HG03095 (cell line): ENCODE measurements at regions not wholly inside any gene's neighbourhood (a gene's known extent, or its start where the extent isn't known, plus 50 kb on each side); places are given as distances from the start of the nearest gene placed in this dataset.
"Not testable (repeated sequence)": the region's sequence is repeated elsewhere in the genome, so short reads cannot be mapped to it uniquely, and the experiment has no call there.

Source experiments
- ATAC-seq: cut with Tn5 transposase; IDR thresholded peaks from one replicate; pipeline ENCODE4 v1.9.1; 2021; ENCODE audit warnings: moderate library complexity; ENCODE audit not compliant: unreplicated experiment

DNA sequence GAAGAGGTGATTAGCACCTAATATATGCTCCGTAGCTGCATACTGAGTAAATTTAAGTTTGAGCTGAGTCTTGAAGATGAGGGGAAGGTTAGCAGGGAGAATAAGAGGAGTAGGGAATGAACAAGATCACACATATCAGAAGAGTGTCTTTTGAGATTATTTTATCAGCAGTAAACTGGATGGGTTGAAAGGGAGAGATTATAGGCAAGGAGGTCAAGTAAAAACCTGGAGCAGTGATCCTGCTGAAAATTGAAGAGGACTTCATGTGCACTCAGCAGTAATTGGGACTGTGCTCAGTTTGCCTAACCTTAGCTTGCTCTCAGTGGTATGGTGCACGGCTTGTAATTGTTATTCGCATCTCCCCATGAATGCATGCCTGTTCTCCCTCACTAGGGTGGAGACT, 79.5 kb upstream of the PICALM start:
- no peak for ATAC-seq

DNA sequence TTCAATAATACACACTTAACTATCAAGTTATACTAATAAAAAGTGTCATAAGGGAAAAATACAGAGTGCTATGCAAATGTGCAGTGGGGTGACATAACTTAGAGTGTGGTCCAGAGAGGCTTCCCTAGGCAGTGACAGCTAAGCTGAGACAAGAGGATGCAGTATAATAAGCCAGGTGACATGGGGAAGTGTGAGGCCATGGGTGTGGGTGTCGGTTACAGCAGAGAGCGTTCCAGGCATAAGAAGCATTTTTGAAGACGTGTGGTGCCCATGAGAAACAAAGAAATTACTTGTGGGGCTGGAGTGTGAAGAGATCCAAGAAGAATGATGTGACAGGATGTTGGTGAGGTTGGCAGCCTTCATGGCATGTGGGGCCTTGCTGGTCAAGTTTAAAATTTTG, 78.1 kb upstream of the PICALM start:
- no peak for ATAC-seq

DNA sequence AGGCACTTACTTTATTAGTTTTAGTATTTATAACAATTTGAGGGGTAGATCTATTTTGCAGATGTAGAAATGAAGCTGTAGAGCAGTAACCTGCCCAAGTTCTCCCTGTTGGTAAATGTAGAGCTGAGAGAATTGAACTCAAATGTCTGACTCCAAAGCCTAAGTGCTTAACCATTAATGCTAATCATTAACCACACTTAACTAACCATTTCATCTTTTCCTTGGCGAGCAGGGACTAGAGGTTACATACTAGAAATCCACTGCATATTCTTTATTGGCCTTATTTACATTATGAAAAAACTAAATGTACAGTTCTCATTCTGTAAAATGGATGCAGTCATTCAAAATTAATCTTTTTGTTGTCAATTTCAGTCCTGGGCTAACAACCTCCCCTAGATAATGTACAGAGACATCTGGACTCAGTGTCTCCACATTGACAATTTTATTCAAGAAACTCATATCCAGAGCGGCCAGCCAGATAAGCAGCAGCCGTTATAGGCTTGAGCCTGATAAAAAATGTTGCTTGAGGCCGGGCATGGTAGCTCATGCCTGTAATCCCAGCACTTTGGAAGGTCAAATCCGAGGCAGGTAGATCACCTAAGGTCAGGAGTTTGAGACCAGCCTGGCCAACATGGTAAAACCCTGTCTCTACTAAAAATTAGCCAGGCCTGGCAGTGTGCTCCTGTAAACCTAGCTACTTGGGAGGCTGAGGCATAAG, 76.7 kb upstream of the PICALM start:
- ATAC-seq, result no peak

DNA sequence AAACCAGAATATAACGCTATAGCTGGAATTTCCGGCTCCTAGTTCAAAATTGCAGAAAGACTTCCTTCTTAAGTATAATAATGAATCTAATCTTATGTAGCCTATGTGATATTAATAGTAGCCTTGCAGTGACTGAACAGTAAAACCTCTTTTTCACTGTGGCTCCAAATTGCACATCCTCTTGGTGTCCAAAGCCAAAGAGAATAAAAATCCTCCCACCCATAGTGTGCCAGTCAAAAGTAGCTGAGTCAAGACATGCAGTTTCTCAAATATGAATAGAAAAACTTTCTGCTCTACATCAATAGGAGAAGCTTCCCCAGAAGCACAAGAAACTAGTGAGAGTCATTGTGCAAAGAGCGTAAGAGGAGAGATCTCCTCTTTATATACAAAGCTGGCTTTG, 76.0 kb upstream of the PICALM start:
- ATAC-seq, result no peak

DNA sequence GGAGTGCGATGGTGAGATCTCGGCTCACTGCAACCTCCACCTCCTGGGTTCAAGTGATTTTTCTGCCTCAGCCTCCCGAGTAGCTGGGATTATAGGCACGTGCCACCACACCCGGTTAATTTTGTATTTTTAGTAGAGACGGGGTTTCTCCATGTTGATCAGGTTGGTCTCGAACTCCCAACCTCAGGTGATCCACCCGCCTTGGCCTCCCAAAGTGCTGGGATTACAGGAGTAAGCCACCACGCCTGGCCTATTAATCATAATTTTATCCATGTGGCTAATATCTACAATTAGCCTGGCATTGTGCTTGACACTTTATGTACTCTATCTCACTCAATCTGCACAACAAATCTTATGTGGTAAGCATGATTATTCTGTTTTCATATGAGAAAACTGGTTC, 75.2 kb upstream of the PICALM start:
- ATAC-seq, result not testable (repeated sequence)

DNA sequence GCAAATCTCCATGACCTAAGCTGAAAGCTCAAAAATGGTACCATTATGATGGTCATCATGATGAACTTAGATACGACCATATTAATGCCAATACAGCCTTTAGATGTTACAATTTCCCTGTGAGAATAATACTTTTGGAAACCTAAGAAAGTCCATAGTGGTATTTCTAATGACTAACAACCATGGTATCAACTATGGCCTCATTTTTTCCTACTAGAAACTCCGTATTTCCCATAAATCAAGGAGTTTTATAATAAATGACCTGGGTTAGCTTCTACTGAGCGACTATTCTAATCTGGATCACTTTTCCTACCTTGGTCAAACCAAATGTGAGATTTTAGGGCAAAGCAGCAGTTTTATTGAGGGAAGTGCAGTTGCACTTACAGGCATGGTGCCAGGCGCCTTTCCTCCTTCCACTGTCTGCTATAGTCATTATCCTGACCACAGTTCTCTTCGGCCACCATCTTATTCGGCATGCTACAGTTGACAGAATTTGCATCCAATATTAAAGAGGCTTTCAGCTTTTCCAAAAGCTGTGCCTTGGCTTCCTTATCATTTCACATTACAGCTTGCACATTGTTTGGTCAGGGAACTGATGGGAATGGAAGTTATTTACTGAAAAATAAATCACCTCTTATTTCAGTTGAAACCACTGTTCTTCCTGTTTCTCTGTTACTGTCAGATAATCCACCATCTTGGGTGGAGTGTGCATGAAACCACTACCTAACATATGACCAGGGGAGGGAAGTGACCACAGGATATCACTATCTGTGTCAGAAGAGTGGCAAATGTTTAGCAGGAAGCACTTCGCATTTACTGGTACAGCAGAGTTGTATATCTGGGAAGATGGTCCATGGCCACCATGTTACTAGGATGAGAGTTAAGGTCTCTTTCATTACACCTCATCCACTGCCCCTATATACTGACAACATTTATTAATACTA, 74.5 kb upstream of the PICALM start:
- no peak for ATAC-seq

DNA sequence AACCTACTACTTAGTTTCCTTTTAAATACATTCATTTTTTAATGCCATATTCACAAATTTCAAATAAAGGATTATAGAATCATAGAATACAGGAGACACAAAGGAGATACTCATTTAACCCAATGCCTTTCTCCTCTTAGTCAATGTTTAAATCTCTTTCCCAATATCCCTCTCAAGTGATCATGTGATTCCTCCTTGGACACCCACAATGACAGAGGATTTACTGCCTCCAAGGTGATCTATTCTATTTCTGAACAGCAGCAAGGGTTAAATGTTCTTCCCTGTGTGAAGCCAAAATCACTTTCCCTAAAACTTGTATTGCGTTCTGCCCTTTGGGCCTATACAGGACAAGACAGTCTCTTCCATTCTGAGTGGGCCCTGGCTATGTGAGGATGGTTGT, 73.3 kb upstream of the PICALM start:
- no peak for ATAC-seq

DNA sequence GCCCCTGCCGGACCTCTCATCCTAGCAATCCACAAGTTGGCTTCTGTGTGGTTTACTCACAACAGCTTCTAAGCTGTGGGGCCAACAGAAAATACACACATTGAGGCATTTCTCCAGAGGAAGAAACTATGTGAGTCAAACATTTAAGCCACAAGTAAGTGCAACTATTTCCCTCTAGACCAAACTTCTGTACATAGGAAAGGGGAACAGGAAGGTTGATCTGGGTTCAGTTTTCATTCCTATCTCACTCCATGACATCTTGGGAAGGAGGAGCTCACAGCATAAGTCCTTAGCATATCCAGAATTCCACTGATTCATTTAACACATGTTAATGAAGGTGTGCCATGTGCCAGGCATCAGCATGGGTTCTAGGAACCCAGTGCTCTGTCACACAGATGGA, 72.8 kb upstream of the PICALM start:
- ATAC-seq, result no peak

DNA sequence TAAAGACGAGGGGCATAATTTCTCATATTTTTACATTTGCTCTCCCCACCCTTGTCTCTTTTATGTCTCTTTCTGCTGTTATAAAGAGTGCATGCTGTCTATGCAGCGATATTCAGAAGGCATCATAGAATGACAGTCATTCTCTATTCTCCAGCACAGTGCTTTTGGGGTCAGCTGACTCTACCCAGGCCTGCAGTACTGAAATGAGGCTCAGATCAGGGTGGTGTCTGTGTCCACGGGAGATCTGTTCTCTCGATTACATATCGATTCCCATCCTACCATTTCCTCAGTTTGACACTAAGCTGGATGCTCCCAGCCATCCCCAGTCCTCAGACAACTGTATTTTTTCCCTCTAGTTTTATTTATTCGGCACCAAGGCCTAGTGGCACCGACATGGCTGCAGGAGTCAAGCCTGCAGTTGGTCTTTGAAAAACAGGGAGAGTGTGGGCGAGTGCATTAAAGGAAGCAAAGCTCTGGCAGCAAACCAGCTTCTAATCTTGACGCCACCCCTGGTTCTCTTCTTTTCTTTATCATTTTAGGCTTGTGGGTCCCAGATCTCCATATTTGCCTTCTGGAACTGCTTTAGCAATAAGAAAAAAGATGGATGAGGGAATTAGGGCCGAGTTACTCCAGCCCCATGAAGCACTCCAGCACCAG, 71.6 kb upstream of the PICALM start:
- ATAC-seq, result no peak

DNA sequence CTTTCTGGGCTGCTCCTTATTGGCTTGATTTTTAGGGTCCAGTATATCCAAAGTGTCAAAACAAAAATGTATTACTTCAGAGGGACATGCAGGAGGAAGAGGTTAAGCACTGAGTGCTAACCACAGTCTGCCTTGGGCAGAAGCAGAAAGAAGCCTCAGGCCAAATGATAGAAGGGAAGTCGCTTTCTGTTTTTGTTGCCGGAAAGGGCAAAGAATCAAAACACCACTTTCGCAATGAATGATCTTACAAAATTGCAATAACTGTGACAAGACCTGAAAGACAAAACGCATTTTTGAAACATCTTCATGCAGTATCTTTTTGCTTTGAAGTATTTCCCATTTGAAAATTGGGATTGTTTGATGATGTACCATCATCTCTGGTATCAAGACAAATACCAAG, 70.1 kb upstream of the PICALM start:
- peak; percentile 81 for ATAC-seq

DNA sequence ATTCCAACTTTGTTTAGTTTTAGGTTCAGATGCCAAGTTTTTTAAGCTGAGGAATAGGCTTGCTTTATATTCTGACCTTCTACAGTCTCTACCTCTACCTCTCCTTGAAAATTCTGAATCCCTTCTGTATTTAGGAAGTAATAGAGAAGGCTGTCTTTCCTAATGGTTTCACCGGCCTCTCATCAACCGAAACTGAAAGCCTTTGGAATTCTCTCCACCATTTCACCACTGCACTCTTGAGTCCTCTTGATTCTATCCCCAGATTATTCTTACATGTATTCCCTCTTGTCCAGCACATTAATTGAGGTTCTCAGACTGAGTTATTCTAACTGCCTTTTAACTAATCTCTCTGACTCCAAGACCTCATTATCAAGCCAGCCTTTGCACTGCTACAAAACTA, 67.7 kb upstream of the PICALM start:
- ATAC-seq, result no peak

DNA sequence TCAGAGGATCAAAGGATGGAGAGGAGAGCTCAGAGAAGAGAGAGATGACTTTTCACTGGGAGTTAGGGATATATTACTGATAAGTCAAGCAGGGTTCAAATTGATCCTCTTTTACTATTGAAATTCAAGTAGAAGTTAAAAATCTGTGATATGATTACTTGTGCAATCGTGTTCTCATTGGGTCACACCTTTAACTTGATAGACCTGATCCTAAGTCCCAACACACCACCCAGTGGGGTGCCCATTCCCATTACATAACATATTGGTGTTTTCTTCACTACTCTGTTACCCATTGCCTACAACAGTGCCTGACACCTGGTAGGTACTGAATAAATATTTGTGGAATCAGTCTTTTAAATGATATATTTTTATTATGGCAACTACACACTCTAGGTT, 66.4 kb upstream of the PICALM start:
- ATAC-seq, result no peak

DNA sequence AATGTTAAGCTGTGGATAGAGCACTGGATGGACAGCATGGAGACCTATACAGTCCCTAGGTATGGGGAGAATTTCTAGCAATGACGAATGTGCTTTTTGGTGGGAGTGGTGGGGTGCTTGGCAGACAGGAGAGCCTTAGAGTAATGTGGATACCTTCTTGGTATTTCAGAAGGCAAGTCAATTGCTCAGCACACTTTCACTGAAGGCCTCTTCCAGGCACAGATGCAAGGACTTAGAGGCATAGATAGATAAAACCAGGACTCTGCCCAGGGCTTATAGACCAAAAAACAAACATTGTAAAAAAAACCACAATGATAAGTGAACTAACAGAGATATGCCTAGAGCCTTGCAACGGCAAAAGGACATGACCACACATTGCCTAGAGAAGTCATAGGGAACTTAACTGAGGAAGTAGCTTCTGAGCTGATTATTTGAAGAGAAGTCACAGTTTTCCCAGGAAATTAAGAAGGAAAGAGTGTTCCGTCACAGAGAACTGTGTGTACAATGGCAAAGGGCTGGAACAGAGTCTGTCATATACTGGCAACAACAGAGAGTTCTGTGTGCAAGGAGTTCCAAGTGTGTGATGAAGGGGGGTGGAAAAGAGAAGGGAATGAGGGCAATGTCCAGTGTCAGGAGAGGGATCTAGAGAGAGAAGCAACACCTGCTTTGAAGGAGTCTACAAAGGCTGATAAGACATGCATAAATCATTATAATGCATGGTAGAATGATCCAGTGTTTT, 65.9 kb upstream of the PICALM start:
- ATAC-seq, result no peak

DNA sequence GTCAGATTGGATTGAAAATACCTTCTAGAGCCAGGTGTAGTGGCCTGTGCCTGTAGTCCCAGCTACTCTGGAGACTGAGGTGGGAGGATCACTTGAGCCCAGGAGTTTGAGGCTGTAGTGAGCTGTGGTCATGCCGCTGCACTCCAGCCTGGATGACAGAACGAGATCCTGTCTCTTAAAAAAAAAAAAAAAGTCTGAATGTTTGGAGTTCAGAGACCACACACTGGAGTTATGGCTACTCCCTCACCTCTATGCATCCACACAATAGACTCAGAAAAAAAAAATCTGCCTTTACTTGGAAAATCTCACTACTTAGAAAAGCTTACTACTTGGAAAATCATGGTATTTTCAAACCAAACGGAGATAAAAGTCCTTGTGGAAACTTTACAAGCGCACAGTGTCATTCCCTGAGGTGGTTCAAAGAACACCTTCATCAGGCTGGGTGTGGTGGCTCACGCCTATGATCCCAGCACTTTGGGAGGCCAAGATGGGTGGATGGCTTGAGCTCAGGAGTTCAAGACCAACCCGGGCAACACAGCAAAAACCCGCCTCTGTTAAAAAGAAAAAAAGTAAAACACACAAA, 63.9 kb upstream of the PICALM start:
- ATAC-seq, result no peak

DNA sequence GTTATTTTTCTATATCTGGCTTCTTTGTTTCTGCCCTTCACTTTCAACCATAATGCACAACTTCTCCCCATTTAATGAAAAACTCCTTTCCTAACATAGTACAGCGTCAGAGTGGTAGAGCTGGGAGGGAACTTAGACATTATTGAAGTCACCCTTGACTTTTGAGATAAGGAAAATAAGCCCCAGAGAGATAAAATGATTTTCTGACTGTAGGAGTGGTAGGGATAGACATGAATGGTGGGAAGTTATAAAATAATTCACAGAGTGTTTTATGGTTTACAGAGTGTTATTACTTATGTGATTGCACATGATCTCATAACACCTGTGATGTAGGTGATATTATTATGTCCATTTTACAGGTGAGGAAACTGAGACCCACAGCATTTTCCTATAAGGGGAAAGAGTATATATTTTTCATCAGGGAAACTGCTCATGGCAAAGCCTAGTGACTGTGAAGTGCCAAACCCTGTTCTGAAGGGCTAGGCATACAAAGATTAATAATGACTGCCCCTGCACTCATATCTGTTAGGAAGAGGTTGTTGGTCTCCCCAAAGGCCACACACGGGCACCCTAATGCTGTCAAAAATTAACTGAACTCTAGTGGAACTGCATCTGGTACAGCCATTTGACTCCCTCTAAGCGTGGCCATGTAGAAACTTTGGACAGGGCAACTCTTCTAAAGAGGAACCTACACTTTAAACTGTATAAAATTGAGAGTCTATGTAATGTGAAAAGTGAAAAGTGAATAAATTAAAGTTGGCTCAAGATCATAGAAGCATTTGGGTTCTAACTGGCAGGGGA, 61.1 kb upstream of the PICALM start:
- ATAC-seq, result no peak

DNA sequence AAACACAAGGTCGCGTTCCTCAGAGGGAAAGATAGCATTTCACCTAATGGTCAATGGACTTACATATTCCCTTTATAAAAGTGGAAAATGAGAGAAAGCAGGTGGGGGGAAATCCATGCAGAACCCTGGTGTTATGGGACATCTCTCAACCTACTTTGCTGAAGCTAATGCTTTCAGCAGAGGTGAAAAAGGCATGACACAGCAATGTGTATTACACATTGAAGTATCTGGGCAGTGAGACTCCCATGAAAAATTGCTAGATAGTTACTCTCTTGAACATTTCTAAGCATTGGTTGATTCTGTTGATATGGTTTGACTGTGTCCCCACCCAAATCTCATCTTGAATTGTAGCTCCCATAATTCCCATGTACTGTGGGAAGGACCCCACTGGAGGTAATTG, 60.0 kb upstream of the PICALM start:
- no peak for ATAC-seq

DNA sequence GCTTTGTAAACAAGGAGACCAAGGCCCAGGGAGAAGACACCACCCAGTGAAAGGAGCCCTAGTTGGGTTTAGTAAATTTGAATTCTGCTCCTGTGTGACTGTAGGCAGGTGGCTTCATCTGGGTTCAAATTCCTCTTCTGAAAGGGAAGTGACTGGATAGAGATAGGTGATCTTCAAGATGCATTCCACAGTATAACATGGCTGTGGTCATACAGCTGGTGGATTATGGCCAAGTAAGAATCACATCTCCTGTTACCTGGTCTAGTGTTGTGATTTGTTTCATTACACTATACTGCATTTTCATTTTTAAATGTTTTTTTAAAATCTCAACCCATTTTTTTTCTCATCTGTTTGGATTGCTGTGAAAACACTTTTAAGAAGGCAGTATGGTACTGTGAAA, 58.0 kb upstream of the PICALM start:
- no peak for ATAC-seq

DNA sequence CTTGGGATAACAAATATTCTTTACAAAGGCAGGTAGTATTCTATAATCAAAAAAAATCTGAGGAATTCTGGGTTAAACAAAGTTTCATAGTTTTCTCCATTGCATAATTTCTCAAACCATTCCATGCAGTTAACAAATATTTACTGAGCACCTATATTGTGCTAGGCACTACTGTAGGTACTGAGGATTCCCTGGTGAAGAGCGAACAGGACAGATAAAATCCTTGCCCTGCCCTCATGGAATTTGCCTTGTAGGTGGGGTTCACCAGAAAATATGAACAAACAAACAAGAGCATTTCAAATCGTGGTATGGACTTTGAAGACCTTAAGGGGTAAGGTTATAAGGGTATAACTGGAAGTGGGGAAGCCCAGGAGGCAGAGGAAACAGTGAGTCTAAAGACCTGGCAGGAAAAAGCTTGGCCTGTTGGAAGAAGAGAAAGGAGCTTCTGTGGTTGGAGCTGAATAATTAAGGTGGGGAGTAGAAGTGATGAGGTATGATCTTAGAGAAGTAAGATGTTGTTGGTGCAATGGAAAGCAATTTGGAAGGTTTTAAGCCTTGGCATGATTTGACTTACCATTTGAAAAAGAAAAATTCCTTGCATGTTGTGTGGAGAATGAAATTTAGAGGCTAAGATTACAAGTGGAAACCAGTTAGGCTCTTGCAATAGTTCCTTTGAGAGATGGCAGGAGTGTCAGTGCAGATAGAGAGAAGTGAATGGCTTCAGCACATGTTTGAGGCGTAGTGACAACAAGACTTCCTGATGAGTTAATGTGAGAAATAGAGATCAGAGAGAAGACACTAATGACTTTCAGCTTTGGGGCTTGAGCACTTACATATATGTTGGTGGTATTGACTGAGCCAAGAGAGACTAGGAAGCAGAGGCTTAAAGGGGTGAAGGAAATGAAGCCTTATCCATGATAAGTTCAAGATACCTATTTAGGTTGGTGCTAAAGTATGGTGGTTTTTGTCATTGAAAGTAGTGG, 55.7 kb upstream of the PICALM start:
- ATAC-seq, result peak; percentile 63

DNA sequence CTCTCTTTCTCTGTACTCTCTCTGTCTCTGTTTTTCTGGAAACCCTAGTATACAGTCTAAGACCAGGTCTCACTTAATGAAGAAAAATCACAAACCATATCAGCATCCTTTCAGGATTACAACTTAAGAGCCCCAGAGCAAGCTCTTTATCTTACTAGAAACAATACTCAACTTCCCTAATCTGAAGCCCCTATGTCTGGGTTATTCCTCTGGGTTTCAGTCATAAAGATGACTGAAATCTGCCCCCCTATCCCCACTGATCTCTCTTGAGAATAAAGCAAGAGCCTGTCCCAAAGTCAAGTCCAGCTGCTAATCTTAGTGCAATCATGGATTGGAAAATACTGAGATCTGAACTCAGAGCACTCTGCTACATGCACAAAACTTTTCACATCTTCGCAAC, 53.9 kb upstream of the PICALM start:
- no peak for ATAC-seq
